GM18508 (cell line): ENCODE measurements at regions not wholly inside any gene's neighbourhood (a gene's known extent, or its start where the extent isn't known, plus 50 kb on each side); places are given as distances from the start of the nearest gene placed in this dataset.

Source experiments
- ATAC-seq: cut with Tn5 transposase; IDR thresholded peaks from one replicate; pipeline ENCODE4 v1.9.1; 2021; ENCODE audit warnings: moderate number of reproducible peaks; ENCODE audit not compliant: insufficient read depth, unreplicated experiment

DNA sequence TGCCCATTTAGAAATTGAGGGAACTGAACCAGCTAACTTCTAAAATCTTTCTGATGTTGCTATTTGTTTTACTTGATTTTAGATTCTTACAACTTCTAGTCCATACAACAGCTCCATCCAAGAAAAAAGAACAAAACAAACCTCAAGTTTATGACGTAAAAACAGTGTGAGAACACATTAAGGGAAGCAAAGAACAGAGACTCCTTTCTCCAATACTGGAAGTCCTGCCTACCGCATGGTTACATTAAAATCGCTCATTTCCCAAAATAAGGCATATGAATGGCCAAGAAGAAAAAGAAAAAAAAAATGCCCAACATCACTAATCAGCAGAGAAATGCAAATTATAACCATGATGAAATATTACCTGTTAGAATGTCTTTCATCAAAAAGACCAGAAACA lies 110.0 kb downstream of the TRIB2 start:
- no peak for ATAC-seq

GRCh38 chr2:12827721-12828120 lies 111.0 kb downstream of the TRIB2 start:
- ATAC-seq, result no peak

DNA sequence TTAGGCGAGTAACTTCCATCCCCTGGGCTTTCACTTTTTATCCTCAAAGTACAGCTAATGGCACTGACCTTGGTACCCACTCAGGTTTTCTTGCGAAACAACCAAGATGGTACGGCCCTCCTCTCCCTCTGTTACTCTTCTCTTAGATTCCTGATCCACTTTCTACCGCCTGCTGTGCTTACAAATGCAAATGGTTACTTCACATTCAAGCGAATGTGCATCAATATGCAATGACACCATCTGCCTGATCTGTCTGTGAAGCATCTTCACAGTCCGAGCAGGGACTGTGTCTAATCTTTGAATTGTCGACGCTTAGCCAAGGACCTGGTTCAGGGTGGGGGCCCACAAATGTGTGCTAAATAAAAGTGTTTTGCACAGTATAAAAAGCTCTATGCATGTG lies 112.2 kb downstream of the TRIB2 start:
- ATAC-seq, result no peak

- no peak for ATAC-seq
Observed at GRCh38 chr2:12831016-12831415, 114.3 kb downstream of the TRIB2 start.

- no peak for ATAC-seq
Observed at GRCh38 chr2:12834239-12834638, 117.5 kb downstream of the TRIB2 start.

- ATAC-seq, result no peak
Observed at GRCh38 chr2:12835733-12836132, 119.0 kb downstream of the TRIB2 start.

GRCh38 chr2:12839339-12839738 lies 122.6 kb downstream of the TRIB2 start:
- no peak for ATAC-seq

- ATAC-seq, result no peak
Observed at GRCh38 chr2:12841021-12841420, 124.3 kb downstream of the TRIB2 start.

GRCh38 chr2:12842917-12843316 lies 126.2 kb downstream of the TRIB2 start:
- no peak for ATAC-seq

GRCh38 chr2:12844511-12844910 lies 127.8 kb downstream of the TRIB2 start:
- ATAC-seq, result no peak

- ATAC-seq, result no peak
Observed at GRCh38 chr2:12847694-12848575, 131.2 kb downstream of the TRIB2 start.

DNA sequence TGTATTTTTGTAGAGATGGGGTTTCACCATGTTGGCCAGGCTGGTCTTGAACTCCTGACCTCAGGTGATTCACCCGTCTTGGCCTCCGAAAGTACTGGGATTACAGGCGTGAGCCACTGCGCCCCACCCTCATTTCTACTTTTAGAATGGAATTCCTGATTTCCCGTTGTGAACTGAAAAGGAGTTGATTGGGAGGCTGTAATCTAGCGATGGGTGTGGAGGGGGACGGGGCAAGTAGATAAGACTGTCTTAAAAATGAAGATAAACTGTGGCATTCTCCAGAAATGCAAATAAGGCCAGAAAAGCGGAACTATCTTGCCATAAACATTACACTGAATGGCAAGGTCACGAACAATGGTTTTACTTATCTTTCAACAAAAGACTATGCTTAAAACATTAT lies 135.4 kb downstream of the TRIB2 start:
- no peak for ATAC-seq

DNA sequence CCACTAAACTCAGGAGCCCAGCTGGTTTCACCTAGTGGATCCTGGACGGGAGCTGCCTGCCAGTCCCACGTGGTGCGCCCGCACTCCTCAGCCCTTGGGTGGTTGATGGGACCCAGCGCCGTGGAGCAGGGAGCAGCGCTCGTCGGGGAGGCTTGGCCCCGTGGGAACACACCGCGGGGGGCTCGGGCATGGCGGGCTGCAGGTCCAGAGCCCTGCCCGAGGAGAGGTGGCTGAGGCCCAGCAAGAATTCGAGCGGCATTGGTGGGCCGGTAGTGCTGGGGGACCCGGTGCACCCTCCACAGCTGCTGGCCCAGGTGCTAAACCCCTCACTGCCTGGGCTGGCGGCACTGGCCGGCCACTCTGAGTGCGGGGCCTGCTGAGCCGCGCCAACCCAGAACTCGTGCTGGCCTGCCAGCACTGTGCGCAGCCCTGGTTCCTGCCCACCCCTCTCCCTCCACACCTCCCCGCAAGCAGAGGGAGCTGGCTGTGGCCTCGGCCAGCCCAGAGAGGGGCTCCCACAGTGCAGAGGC lies 137.3 kb downstream of the TRIB2 start:
- no peak for ATAC-seq

- ATAC-seq, result no peak
Observed at GRCh38 chr2:12855508-12855907, 138.8 kb downstream of the TRIB2 start.

DNA sequence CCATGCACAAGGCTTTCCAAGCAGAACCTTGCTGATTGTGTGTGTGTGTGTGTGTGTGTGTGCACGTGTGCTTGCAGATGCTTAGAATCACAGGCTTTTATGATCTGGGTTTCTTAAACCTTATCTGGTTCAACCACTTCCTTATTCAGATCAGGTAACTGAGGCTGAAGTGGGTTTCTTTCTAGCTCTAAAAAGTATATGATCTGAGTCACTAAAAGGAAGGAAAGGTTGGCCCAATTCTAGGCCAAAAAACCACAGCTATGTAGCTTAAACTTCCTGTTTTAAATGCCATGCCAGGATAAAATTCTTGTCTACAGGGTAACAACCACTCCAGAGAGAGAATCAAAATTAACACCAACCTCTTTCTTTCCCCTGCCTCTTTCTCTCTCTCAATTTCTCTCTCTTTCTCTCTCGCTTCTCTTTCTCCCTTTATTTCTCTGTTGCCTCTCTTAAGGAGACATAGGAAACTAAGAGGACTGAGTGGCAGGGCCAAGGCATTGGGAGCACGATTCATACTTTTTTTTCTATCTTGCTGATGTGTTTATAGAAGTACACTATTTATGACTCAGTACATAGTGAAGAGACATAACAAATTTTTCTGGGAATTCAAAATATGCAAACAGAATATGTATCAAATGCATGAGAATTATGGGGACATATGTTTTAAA lies 140.3 kb downstream of the TRIB2 start:
- no peak for ATAC-seq

- no peak for ATAC-seq
Observed at GRCh38 chr2:12857891-12858290, 141.2 kb downstream of the TRIB2 start.

GRCh38 chr2:12858786-12859185 lies 142.1 kb downstream of the TRIB2 start:
- ATAC-seq, result no peak

GRCh38 chr2:12861344-12861930 lies 144.7 kb downstream of the TRIB2 start:
- no peak for ATAC-seq

DNA sequence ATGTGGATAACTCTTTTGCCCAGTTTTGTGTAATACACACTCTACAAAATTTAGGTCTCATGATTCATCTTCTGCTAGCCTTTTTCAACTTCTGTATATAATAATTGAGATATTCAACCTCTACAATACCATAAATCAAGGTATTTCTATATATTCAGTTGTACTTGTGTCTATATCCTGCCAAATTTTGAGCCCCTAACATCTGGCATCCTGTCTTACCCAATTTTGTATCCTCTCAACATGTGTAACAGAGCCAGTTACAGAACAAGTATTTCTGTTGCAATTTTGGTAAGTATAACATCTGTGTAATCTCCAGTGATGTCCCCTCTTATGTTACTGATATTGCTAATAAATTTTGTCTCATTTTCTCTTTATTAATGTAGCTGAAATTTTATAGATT lies 145.8 kb downstream of the TRIB2 start:
- no peak for ATAC-seq

DNA sequence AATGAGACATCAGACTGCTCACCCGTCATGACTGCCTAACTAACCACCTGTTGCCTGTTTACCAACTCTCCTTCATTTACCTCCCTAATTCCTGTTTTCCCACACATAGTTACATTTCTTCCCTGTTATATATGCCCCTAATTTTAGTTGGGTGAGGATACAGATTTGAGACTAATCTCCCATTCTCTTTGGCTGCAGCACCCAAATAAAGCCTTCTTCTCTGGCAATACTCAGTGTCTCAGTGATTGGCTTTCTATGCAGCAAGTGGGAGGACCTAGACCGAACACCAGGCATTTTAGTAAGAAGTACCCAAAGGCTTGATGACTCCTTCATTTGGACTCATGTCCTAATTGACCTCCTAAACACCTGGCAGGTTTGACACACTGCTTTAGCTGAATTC lies 147.2 kb downstream of the TRIB2 start:
- ATAC-seq, result no peak

DNA sequence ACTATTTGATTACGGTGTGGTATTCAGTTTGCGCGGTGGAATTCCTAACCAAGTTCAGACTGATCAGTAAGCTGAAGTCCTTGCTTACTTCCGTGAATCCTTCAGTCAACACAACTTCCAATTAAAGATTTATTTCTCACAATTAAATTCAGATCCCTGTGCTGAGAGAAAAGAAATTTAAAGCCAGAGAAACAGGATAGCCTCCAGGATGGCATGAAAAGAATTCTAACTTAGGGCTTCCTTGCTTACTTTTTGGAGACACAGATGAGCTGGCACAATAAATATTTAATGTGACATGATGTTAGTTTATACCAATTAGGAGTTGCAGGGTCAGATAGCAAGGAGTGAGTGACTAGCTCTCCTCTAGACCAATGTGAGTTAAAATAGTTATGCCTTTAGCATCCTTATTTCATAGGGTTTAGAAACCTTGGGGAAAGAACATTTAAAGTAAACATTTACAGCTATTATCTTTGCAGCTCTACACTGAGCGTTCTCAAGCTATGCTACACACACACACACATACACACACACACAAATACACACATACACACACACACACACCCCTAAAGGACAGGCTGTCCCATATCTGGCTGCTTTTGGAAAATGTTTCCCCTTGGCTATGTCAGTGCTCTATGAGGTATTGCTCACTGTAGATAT lies 151.0 kb downstream of the TRIB2 start:
- no peak for ATAC-seq
